HL-60 (cell line): ENCODE measurements at regions not wholly inside any gene's neighbourhood (a gene's known extent, or its start where the extent isn't known, plus 50 kb on each side); places are given as distances from the start of the nearest gene placed in this dataset.

Experiments used
- DNase-seq, 2 experiments: peaks; one replicate each; pipeline ENCODE4 v3.0.0-alpha.2; 2010 to 2020; ENCODE audit warnings: low read depth in 1 of 2, low spot score in 1 of 2
- H3K27ac ChIP-seq: fragments of 250-450 bp; sonication (Bioruptor Pico); replicated peaks from 2 replicates; pipeline ENCODE4 v1.5.1; 2020; ENCODE audit warnings: mild to moderate bottlenecking, moderate library complexity
- H3K27me3 ChIP-seq: fragments of 250-450 bp; sonication (Bioruptor Pico); 2 replicates; pipeline ENCODE4 v1.5.1; 2021; ENCODE audit warnings: mild to moderate bottlenecking, moderate library complexity; ENCODE audit not compliant: insufficient read depth, poor library complexity, severe bottlenecking
- H3K4me3 ChIP-seq: replicated peaks from 2 replicates; pipeline ENCODE4 v1.5.1; 2011; ENCODE audit warnings: mild to moderate bottlenecking, control low read depth, low read length; ENCODE audit not compliant: insufficient read depth
- CTCF ChIP-seq: IDR thresholded peaks from one replicate; pipeline ENCODE4 v1.5.1; 2011; ENCODE audit warnings: low read length, control low read depth, inconsistent platforms; ENCODE audit not compliant: insufficient read depth
- GABPA ChIP-seq: IDR thresholded peaks from 2 replicates; pipeline ENCODE4 v1.6.1; 2012; ENCODE audit warnings: low read depth
- POLR2AphosphoS5 ChIP-seq: IDR thresholded peaks from 2 replicates; pipeline ENCODE4 v1.6.1; 2012; ENCODE audit warnings: low read depth
- REST ChIP-seq: IDR thresholded peaks from 2 replicates; pipeline ENCODE4 v1.6.1; 2012; ENCODE audit warnings: low read depth; ENCODE audit not compliant: insufficient replicate concordance
- SPI1 ChIP-seq: IDR thresholded peaks from 2 replicates; pipeline ENCODE4 v1.6.1; 2012; ENCODE audit warnings: low read depth, mild to moderate bottlenecking, borderline replicate concordance

GRCh38 chr6:164859816-164860215 lies 449.6 kb downstream of the C6orf118 start:
- no peaks in the 10 kb centered on the region for H3K27me3 ChIP-seq
- no peak for DNase-seq
- no peak overlapping the region for H3K4me3 ChIP-seq
- no peak overlapping the region for H3K27ac ChIP-seq
- TF ChIP-seq POLR2AphosphoS5 (no peak), REST (no peak), SPI1 (no peak), GABPA (no peak), CTCF (no peak)

DNA sequence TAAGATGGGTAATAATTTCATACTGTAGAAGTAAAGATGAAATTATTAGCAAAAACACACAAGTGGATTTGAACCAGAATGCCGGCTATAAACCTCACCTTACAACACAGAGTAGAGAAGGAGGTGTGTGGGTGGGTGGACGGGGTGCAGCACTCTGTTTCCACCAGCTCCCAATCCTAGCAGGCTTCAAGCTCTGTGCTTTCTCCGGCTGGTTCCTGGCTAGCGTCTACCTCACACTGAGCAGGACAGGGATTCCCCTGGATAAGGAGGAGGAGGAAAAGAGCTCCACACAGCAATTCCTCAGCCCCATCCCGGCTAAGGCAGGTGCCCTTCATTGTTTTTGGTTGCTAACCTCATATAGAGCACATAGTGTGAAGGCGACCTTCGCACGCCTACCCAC lies 453.3 kb downstream of the C6orf118 start:
- H3K4me3 ChIP-seq: no peak overlapping the region
- no peak overlapping the region for H3K27ac ChIP-seq
- TF ChIP-seq GABPA: no peak
- no peak for TF ChIP-seq POLR2AphosphoS5
- TF ChIP-seq CTCF: no peak
- TF ChIP-seq SPI1: no peak
- TF ChIP-seq REST: no peak
- H3K27me3 ChIP-seq: no peaks in the 10 kb centered on the region
- no peak for DNase-seq

GRCh38 chr6:164855281-164855680 lies 454.1 kb downstream of the C6orf118 start:
- no peak overlapping the region for H3K27ac ChIP-seq
- no peak overlapping the region for H3K4me3 ChIP-seq
- TF ChIP-seq POLR2AphosphoS5: no peak
- TF ChIP-seq GABPA: no peak
- TF ChIP-seq CTCF: no peak
- TF ChIP-seq REST: no peak
- no peak for TF ChIP-seq SPI1

More at GRCh38 chr6:164855281-164855680, 454.1 kb downstream of the C6orf118 start:
- DNase-seq: no peak
- no peaks in the 10 kb centered on the region for H3K27me3 ChIP-seq
